Muscle of leg (tissue), 3 donors: ENCODE measurements at regions not wholly inside any gene's neighbourhood (a gene's known extent, or its start where the extent isn't known, plus 50 kb on each side); places are given as distances from the start of the nearest gene placed in this dataset.

Source experiments
- DNase-seq: peaks from one replicate; pipeline ENCODE4 v3.0.0; 2013
- H3K27ac ChIP-seq: one replicate; pipeline ENCODE4 v1.5.1; 2013; ENCODE audit warnings: mild to moderate bottlenecking, low read length, control low read depth
- H3K27me3 ChIP-seq: one replicate; pipeline ENCODE4 v1.6.1; 2013; ENCODE audit warnings: low read length; ENCODE audit not compliant: control insufficient read depth, insufficient read depth
- H3K36me3 ChIP-seq: one replicate; pipeline ENCODE4 v1.6.1; 2013; ENCODE audit warnings: low read length; ENCODE audit not compliant: control insufficient read depth, insufficient read depth
- H3K4me1 ChIP-seq: one replicate; pipeline ENCODE4 v1.6.1; 2013; ENCODE audit warnings: low read length; ENCODE audit not compliant: control insufficient read depth, insufficient read depth
- H3K4me3 ChIP-seq: one replicate; pipeline ENCODE4 v1.5.1; 2013; ENCODE audit warnings: low read length, control low read depth
- H3K9me3 ChIP-seq: replicated peaks from 2 replicates; pipeline ENCODE4 v1.6.1; 2013; ENCODE audit warnings: low read depth, low read length; ENCODE audit not compliant: control insufficient read depth
- WGBS: methylation state at CpG from one replicate; pipeline ENCODE4 v1.1.5; 2013; ENCODE audit warnings: missing lambda C conversion rate; ENCODE audit not compliant: insufficient coverage; 5-methylcytosine and 5-hydroxymethylcytosine counted together

DNA sequence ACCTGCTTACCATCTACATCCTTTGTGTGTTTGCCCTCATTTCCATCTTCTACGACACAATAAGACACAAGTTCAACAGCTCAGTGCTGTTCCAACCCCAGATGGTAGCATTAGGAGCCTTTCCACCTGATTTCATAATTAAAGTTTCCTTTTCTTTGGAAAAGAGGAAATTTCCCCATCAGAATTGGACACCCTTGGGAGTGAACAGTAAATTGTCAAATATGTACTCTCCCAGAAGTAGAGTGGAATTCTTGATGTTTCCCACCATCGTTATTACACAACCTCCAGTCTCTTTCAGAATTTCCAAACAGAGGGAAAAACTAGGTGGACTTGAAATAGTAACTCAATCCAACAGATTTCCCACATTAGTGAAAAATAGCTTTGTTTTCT is 337.6 kb upstream of the OR4E1 start:
- Histone ChIP-seq H3K27me3 (no peaks in the 10 kb centered on the region), H3K9me3 (no peaks in the 10 kb centered on the region), H3K27ac (no peak overlapping the region), H3K4me1 (no peaks in the 10 kb centered on the region), H3K4me3 (no peak overlapping the region), H3K36me3 (no peaks in the 10 kb centered on the region)
- no peak for DNase-seq
- no CpG with 5 or more reads among the region's 2 CpGs for WGBS

- Histone ChIP-seq H3K9me3 (no peaks in the 10 kb centered on the region), H3K4me3 (no peak overlapping the region), H3K36me3 (no peaks in the 10 kb centered on the region), H3K27me3 (no peaks in the 10 kb centered on the region), H3K4me1 (no peaks in the 10 kb centered on the region), H3K27ac (no peak overlapping the region)
- 50% methylated on average over 1 of the region's 2 CpGs for WGBS
- peak; percentile 19 for DNase-seq
These were observed 337.1 kb upstream of the OR4E1 start for GRCh38 chr14:22010545-22011252.

GRCh38 chr14:22008766-22009165 is 335.1 kb upstream of the OR4E1 start:
- no peak overlapping the region for H3K27ac ChIP-seq
- no peaks in the 10 kb centered on the region for H3K9me3 ChIP-seq
- no peaks in the 10 kb centered on the region for H3K4me1 ChIP-seq
- WGBS = no CpG with 5 or more reads among the region's 1 CpG
- no peaks in the 10 kb centered on the region for H3K27me3 ChIP-seq
- H3K36me3 ChIP-seq = no peaks in the 10 kb centered on the region
- no peak overlapping the region for H3K4me3 ChIP-seq
- DNase-seq = no peak

GRCh38 chr14:22007784-22008412 is 334.3 kb upstream of the OR4E1 start:
- DNase-seq = no peak
- H3K9me3 ChIP-seq = no peaks in the 10 kb centered on the region
- no peaks in the 10 kb centered on the region for H3K27me3 ChIP-seq
- WGBS = no CpG with 5 or more reads among the region's 6 CpGs
- H3K4me3 ChIP-seq = no peak overlapping the region
- no peak overlapping the region for H3K27ac ChIP-seq
- H3K36me3 ChIP-seq = no peaks in the 10 kb centered on the region
- H3K4me1 ChIP-seq = no peaks in the 10 kb centered on the region

- Histone ChIP-seq H3K4me1 (no peaks in the 10 kb centered on the region), H3K4me3 (no peak overlapping the region), H3K27ac (no peak overlapping the region), H3K27me3 (no peaks in the 10 kb centered on the region), H3K9me3 (no peaks in the 10 kb centered on the region), H3K36me3 (no peaks in the 10 kb centered on the region)
- DNase-seq = no peak
- WGBS = 91% methylated on average over 3 of the region's 3 CpGs
These were observed 333.7 kb upstream of the OR4E1 start for GRCh38 chr14:22007363-22007762.

DNA sequence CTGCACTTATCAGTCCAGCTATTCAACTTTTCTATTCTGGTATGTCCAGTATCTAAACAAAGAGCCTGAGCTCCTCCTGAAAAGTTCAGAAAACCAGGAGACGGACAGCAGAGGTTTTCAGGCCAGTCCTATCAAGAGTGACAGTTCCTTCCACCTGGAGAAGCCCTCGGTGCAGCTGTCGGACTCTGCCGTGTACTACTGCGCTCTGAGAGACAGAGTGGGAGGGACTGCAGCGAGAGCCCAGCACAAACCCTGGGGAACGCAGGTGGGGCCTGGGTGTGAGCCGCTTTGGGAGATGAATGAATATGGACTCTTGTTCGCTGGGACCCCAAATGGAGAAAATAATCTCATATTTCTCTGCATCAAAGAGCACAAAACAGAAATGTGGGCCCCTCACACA is 329.8 kb upstream of the OR4E1 start:
- no peaks in the 10 kb centered on the region for H3K9me3 ChIP-seq
- H3K4me3 ChIP-seq = no peak overlapping the region
- no peaks in the 10 kb centered on the region for H3K36me3 ChIP-seq
- no peaks in the 10 kb centered on the region for H3K4me1 ChIP-seq
- no peak overlapping the region for H3K27ac ChIP-seq
- 47% methylated on average over 4 of the region's 9 CpGs for WGBS
- no peaks in the 10 kb centered on the region for H3K27me3 ChIP-seq
- DNase-seq = no peak

DNA sequence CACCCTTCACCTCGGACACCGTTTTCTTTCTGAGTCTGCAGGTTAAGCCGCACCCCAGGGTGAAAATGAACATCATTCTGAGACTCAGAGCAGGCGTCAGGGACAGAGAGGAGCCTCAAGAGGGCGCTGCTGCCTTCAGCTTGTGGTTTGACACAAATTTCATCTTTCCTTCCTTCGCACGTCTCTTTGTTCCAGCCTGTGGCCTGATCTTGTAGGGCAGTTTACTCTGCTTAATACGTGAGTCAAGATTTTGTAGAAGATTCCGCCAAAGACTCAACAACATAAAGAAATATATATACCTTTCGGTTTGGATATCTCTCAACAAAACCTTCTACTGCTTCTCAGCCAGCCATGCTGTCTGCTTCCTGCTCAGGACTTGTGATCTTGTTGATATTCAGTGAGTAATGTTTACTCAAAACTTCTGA is 329.3 kb upstream of the OR4E1 start:
- no peak overlapping the region for H3K27ac ChIP-seq
- H3K4me3 ChIP-seq = no peak overlapping the region
- no peaks in the 10 kb centered on the region for H3K9me3 ChIP-seq
- H3K36me3 ChIP-seq = no peaks in the 10 kb centered on the region
- 0% methylated on average over 3 of the region's 10 CpGs for whole genome bisulfite sequencing
- peak; percentile 14 for DNase-seq
- H3K27me3 ChIP-seq = no peaks in the 10 kb centered on the region
- no peaks in the 10 kb centered on the region for H3K4me1 ChIP-seq

DNA sequence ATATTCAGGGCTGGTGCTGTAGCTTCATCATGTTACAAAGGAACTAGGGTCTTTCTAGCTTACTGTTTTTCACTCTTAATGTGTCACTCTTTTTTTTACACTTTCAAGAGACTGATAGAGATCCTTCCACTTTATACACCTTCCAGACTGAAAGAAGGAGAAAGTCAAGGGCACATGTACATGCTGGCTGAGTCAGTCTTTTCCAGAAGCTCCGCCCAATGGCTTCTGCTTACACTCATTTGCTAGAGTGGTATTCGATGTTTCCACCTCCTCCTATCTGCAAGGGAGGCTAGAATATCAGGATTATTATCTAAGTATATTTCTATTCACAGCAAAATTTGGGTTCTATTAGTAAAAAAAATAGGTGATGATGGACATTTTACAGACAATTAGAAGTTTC is 325.8 kb upstream of the OR4E1 start:
- no peaks in the 10 kb centered on the region for H3K4me1 ChIP-seq
- H3K9me3 ChIP-seq = no peaks in the 10 kb centered on the region
- no peak overlapping the region for H3K4me3 ChIP-seq
- DNase-seq = no peak
- no peaks in the 10 kb centered on the region for H3K27me3 ChIP-seq
- H3K36me3 ChIP-seq = no peaks in the 10 kb centered on the region
- no peak overlapping the region for H3K27ac ChIP-seq
- no CpG with 5 or more reads among the region's 2 CpGs for WGBS

DNA sequence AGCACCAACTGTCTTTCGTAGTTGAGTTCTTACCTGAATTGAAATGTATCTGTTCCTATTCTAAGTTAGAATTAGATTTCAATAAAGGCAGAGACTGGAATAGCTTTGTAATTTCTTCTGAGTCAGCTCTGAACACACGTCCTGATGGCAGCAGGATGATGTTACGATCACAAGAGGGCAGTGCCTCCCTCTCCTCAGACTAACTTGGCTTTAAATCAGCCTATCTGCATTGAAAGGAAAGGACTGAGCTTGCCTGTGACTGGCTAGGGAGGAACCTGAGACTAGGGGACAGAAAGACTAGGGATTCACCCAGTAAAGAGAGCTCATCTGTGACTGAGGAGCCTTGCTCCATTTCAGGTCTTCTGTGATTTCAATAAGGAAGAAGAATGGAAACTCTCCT is 323.7 kb upstream of the OR4E1 start:
- DNase-seq = no peak
- no peaks in the 10 kb centered on the region for H3K27me3 ChIP-seq
- WGBS = 38% methylated on average over 2 of the region's 3 CpGs
- H3K27ac ChIP-seq = no peak overlapping the region
- H3K36me3 ChIP-seq = no peaks in the 10 kb centered on the region
- H3K4me1 ChIP-seq = no peaks in the 10 kb centered on the region
- no peaks in the 10 kb centered on the region for H3K9me3 ChIP-seq
- H3K4me3 ChIP-seq = no peak overlapping the region

- DNase-seq = no peak
- H3K4me3 ChIP-seq = no peak overlapping the region
- no peaks in the 10 kb centered on the region for H3K9me3 ChIP-seq
- H3K27me3 ChIP-seq = no peaks in the 10 kb centered on the region
- H3K27ac ChIP-seq = no peak overlapping the region
- no peaks in the 10 kb centered on the region for H3K36me3 ChIP-seq
- H3K4me1 ChIP-seq = no peaks in the 10 kb centered on the region
These were observed 321.7 kb upstream of the OR4E1 start for GRCh38 chr14:21995332-21995731.

DNA sequence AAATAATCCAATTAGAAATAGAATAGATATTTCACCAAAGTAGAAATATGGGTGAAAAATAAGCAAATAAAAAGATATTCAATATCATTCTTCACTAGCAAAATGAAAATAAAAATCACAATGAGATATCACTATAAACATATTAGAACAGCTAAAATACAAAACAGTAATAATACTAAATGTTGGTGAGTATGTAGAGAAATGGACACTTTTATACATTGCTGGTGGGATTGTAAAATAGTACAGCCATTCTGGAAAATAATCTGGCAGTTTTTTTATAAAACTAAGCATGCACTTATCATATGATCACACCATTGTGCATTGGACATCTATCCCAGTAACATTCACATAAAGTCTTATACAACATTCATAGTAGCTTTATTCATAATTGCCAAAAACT is 320.2 kb upstream of the OR4E1 start:
- Histone ChIP-seq H3K27ac (no peak overlapping the region), H3K36me3 (no peaks in the 10 kb centered on the region), H3K4me3 (no peak overlapping the region), H3K9me3 (no peaks in the 10 kb centered on the region), H3K27me3 (no peaks in the 10 kb centered on the region), H3K4me1 (no peaks in the 10 kb centered on the region)
- DNase-seq = no peak
